GM23338 (cell line): ENCODE measurements at regions not wholly inside any gene's neighbourhood (a gene's known extent, or its start where the extent isn't known, plus 50 kb on each side); places are given as distances from the start of the nearest gene placed in this dataset.

Experiments used
- ATAC-seq: fragments of 200-7000 bp; cut with Tn5 transposase; 3 replicates; pipeline ENCODE4 v1.9.1; 2020
- DNase-seq: peaks from one replicate; pipeline ENCODE4 v3.0.0-alpha.2; 2015; ENCODE audit warnings: low spot score
- H2AFZ ChIP-seq: fragments of 200-600 bp; sonication (generic); 2 replicates; pipeline ENCODE4 v1.8.0; 2016; ENCODE audit warnings: antibody characterized with exemption, mild to moderate bottlenecking, moderate library complexity
- H3F3A ChIP-seq: fragments of 200-600 bp; sonication (generic); replicated peaks from 2 replicates; pipeline ENCODE4 v1.8.0; 2017; ENCODE audit warnings: antibody characterized with exemption, mixed run types, low read depth
- H3K27ac ChIP-seq: fragments of 200-600 bp; sonication (generic); 2 replicates; pipeline ENCODE4 v1.6.1; 2016; ENCODE audit warnings: low read depth
- H3K27me3 ChIP-seq: fragments of 200-600 bp; sonication (generic); 2 replicates; pipeline ENCODE4 v1.8.0; 2016; ENCODE audit warnings: mild to moderate bottlenecking, mixed run types, moderate library complexity; ENCODE audit not compliant: insufficient read depth
- H3K36me3 ChIP-seq: fragments of 200-600 bp; sonication (generic); 2 replicates; pipeline ENCODE4 v1.8.0; 2016; ENCODE audit warnings: mild to moderate bottlenecking; ENCODE audit not compliant: insufficient read depth
- H3K4me1 ChIP-seq: fragments of 200-600 bp; sonication (generic); 2 replicates; pipeline ENCODE4 v1.8.0; 2016; ENCODE audit warnings: mild to moderate bottlenecking, moderate library complexity; ENCODE audit not compliant: insufficient read depth
- H3K4me2 ChIP-seq: fragments of 200-600 bp; sonication (generic); 2 replicates; pipeline ENCODE4 v1.7.1; 2017; ENCODE audit warnings: mixed run types
- H3K4me3 ChIP-seq: fragments of 200-600 bp; sonication (generic); 2 replicates; pipeline ENCODE4 v1.6.1; 2016; ENCODE audit warnings: mixed run types
- H3K79me2 ChIP-seq: fragments of 200-600 bp; sonication (generic); replicated peaks from 2 replicates; pipeline ENCODE4 v1.8.0; 2017; ENCODE audit warnings: mild to moderate bottlenecking; ENCODE audit not compliant: insufficient read depth
- H3K9me2 ChIP-seq: fragments of 200-600 bp; sonication (generic); 2 replicates; pipeline ENCODE4 v1.8.0; 2017; ENCODE audit not compliant: insufficient read depth
- H4K20me1 ChIP-seq: fragments of 200-600 bp; sonication (generic); replicated peaks from 2 replicates; pipeline ENCODE4 v1.8.0; 2017; ENCODE audit warnings: mild to moderate bottlenecking; ENCODE audit not compliant: insufficient read depth
- H3K27ac Mint-ChIP-seq: 2 replicates; pipeline ENCODE4 v1.8.0; 2020; ENCODE audit warnings: inconsistent platforms, mild to moderate bottlenecking, moderate library complexity, mixed read lengths
- H3K27me3 Mint-ChIP-seq: 3 replicates; pipeline ENCODE4 v1.8.0; 2022; ENCODE audit warnings: low read depth, mild to moderate bottlenecking, moderate library complexity, mixed read lengths, inconsistent platforms; ENCODE audit not compliant: insufficient read depth, poor library complexity
- H3K36me3 Mint-ChIP-seq: 3 replicates; pipeline ENCODE4 v1.8.0; 2021; ENCODE audit warnings: low read depth, mild to moderate bottlenecking, inconsistent platforms, moderate library complexity, mixed read lengths
- H3K4me1 Mint-ChIP-seq: 3 replicates; pipeline ENCODE4 v1.8.0; 2020; ENCODE audit warnings: mild to moderate bottlenecking, inconsistent platforms, mixed read lengths
- H3K4me3 Mint-ChIP-seq: 3 replicates; pipeline ENCODE4 v1.8.0; 2021; ENCODE audit warnings: moderate library complexity, mild to moderate bottlenecking, inconsistent platforms, mixed read lengths
- H3K9me3 Mint-ChIP-seq: 3 replicates; pipeline ENCODE4 v1.8.0; 2020; ENCODE audit warnings: moderate library complexity, mild to moderate bottlenecking, inconsistent platforms, mixed read lengths
- JUNB ChIP-seq: IDR thresholded peaks from one replicate; pipeline ENCODE4 v1.6.1; 2016; ENCODE audit warnings: antibody characterized with exemption; ENCODE audit not compliant: unreplicated experiment
- NANOG ChIP-seq: IDR thresholded peaks from 2 replicates; pipeline ENCODE4 v1.6.1; 2016; ENCODE audit warnings: antibody characterized with exemption, borderline replicate concordance
- POLR2AphosphoS5 ChIP-seq: IDR thresholded peaks from 2 replicates; pipeline ENCODE4 v1.6.1; 2016; ENCODE audit warnings: antibody characterized with exemption, low read depth
- STAT1 ChIP-seq: IDR thresholded peaks from one replicate; pipeline ENCODE4 v1.6.1; 2016; ENCODE audit warnings: antibody characterized with exemption; ENCODE audit not compliant: unreplicated experiment
- ZNF114 ChIP-seq: fragments of 250-450 bp; sonication (Bioruptor Pico); IDR thresholded peaks from 2 replicates; pipeline ENCODE4 v1.5.0; 2020; ENCODE audit warnings: mild to moderate bottlenecking, moderate library complexity
- TF ChIP-seq, protein P1 (sequence below), 2 experiments: fragments of 200-600 bp in 1 of 2; sonication (generic) in 1 of 2; conservative IDR thresholded peaks; 2 replicates each; pipeline versions ENCODE4 v1.5.1 to v1.6.1; 2016 to 2017; ENCODE audit warnings: antibody characterized with exemption in 2 of 2, low read depth in 2 of 2, mild to moderate bottlenecking in 2 of 2, moderate library complexity in 1 of 2
- TF ChIP-seq, protein P2 (sequence below): fragments of 250-450 bp; sonication (Bioruptor Pico); IDR thresholded peaks from 2 replicates; pipeline ENCODE4 v1.5.0; 2020; ENCODE audit warnings: mild to moderate bottlenecking, moderate library complexity

DNA sequence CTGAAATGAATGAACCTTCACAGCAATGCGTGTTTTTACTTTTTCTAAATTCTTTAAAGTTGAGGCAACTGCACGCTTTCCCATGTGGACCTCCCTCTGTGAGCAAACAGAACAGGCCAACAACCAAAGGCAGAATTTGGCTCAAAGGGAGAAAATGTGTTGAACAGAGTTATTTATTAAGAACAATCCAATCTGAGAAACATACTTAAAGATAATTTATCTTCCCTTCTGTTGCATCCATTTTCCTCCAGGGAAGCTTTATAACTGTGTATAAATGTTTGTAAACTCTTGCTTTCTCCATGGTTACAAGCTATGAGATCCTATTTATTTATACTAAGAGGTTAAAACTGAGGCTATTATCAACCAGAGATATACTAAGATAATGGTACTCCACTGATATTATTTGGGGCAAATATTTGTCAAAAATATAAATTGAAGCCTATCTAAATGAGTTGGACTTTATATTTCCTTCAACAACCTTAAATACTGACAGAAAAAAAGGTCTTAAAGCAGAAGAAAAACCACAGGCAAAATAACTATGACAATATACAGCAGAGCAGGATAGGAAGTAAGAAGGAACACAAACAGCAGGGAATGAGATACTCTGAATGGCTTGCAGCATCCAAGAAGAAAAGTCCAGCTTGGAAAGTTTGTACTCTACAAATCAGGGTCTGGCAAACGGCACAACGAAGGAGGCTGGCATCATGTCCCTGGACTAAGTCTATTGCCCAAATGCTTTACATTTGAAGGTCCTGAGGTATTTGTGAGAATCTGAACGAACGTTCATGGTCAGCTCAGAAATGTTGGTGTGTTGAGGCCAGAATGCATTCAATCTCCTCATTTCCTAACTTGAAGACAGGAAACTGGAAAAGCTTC is 663.2 kb upstream of the INTU start:
- H3K36me3 Mint-ChIP-seq: no peaks in the 10 kb centered on the region
- Histone ChIP-seq H3K27ac (no peak overlapping the region), H3K36me3 (no peaks in the 10 kb centered on the region), H4K20me1 (no peaks in the 10 kb centered on the region), H3K9me2 (no peaks in the 10 kb centered on the region; the same call in 1 of the 2 replicates), H2AFZ (peak overlapping the region; percentile 48; the same call in 1 of the 2 replicates), H3K27me3 (no peaks in the 10 kb centered on the region), H3F3A (no peaks in the 10 kb centered on the region), H3K4me3 (no peak overlapping the region), H3K79me2 (no peaks in the 10 kb centered on the region), H3K4me2 (no peak overlapping the region), H3K4me1 (no peaks in the 10 kb centered on the region)
- H3K27ac Mint-ChIP-seq: no peak overlapping the region
- no peaks in the 10 kb centered on the region for H3K9me3 Mint-ChIP-seq
- no peak overlapping the region for H3K4me3 Mint-ChIP-seq
- no peaks in the 10 kb centered on the region for H3K27me3 Mint-ChIP-seq
- TF ChIP-seq STAT1 (no peak), JUNB (no peak), POLR2AphosphoS5 (no peak), NANOG (no peak), ZNF114 (no peak)
- TF ChIP-seq, protein P1, sequence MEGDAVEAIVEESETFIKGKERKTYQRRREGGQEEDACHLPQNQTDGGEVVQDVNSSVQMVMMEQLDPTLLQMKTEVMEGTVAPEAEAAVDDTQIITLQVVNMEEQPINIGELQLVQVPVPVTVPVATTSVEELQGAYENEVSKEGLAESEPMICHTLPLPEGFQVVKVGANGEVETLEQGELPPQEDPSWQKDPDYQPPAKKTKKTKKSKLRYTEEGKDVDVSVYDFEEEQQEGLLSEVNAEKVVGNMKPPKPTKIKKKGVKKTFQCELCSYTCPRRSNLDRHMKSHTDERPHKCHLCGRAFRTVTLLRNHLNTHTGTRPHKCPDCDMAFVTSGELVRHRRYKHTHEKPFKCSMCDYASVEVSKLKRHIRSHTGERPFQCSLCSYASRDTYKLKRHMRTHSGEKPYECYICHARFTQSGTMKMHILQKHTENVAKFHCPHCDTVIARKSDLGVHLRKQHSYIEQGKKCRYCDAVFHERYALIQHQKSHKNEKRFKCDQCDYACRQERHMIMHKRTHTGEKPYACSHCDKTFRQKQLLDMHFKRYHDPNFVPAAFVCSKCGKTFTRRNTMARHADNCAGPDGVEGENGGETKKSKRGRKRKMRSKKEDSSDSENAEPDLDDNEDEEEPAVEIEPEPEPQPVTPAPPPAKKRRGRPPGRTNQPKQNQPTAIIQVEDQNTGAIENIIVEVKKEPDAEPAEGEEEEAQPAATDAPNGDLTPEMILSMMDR (conservative IDR thresholded peaks at IDR 0.05; ENCODE audit: low read depth in 2 of 2): no peak
- TF ChIP-seq, protein P2, sequence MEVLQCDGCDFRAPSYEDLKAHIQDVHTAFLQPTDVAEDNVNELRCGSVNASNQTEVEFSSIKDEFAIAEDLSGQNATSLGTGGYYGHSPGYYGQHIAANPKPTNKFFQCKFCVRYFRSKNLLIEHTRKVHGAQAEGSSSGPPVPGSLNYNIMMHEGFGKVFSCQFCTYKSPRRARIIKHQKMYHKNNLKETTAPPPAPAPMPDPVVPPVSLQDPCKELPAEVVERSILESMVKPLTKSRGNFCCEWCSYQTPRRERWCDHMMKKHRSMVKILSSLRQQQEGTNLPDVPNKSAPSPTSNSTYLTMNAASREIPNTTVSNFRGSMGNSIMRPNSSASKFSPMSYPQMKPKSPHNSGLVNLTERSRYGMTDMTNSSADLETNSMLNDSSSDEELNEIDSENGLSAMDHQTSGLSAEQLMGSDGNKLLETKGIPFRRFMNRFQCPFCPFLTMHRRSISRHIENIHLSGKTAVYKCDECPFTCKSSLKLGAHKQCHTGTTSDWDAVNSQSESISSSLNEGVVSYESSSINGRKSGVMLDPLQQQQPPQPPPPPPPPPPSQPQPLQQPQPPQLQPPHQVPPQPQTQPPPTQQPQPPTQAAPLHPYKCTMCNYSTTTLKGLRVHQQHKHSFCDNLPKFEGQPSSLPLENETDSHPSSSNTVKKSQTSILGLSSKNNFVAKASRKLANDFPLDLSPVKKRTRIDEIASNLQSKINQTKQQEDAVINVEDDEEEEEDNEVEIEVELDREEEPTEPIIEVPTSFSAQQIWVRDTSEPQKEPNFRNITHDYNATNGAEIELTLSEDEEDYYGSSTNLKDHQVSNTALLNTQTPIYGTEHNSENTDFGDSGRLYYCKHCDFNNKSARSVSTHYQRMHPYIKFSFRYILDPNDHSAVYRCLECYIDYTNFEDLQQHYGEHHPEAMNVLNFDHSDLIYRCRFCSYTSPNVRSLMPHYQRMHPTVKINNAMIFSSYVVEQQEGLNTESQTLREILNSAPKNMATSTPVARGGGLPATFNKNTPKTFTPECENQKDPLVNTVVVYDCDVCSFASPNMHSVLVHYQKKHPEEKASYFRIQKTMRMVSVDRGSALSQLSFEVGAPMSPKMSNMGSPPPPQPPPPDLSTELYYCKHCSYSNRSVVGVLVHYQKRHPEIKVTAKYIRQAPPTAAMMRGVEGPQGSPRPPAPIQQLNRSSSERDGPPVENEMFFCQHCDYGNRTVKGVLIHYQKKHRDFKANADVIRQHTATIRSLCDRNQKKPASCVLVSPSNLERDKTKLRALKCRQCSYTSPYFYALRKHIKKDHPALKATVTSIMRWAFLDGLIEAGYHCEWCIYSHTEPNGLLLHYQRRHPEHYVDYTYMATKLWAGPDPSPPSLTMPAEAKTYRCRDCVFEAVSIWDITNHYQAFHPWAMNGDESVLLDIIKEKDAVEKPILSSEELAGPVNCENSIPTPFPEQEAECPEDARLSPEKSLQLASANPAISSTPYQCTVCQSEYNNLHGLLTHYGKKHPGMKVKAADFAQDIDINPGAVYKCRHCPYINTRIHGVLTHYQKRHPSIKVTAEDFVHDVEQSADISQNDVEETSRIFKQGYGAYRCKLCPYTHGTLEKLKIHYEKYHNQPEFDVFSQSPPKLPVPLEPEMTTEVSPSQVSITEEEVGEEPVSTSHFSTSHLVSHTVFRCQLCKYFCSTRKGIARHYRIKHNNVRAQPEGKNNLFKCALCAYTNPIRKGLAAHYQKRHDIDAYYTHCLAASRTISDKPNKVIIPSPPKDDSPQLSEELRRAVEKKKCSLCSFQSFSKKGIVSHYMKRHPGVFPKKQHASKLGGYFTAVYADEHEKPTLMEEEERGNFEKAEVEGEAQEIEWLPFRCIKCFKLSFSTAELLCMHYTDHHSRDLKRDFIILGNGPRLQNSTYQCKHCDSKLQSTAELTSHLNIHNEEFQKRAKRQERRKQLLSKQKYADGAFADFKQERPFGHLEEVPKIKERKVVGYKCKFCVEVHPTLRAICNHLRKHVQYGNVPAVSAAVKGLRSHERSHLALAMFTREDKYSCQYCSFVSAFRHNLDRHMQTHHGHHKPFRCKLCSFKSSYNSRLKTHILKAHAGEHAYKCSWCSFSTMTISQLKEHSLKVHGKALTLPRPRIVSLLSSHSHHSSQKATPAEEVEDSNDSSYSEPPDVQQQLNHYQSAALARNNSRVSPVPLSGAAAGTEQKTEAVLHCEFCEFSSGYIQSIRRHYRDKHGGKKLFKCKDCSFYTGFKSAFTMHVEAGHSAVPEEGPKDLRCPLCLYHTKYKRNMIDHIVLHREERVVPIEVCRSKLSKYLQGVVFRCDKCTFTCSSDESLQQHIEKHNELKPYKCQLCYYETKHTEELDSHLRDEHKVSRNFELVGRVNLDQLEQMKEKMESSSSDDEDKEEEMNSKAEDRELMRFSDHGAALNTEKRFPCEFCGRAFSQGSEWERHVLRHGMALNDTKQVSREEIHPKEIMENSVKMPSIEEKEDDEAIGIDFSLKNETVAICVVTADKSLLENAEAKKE (CRISPR knock-in tag): no peak
- H3K4me1 Mint-ChIP-seq: peaks cover 7% of the 10 kb centered on the region; the same call in 2 of the 3 replicates
- no peak for DNase-seq
- ATAC-seq: no peak
